ENCODE measurements at regions not wholly inside any gene's neighbourhood (a gene's known extent, or its start where the extent isn't known, plus 50 kb on each side); places are given as distances from the start of the nearest gene placed in this dataset.

GRCh38 chr11:45446434-45446833 lies 160.3 kb upstream of the SYT13 start:
- TF ChIP-seq, protein P1, sequence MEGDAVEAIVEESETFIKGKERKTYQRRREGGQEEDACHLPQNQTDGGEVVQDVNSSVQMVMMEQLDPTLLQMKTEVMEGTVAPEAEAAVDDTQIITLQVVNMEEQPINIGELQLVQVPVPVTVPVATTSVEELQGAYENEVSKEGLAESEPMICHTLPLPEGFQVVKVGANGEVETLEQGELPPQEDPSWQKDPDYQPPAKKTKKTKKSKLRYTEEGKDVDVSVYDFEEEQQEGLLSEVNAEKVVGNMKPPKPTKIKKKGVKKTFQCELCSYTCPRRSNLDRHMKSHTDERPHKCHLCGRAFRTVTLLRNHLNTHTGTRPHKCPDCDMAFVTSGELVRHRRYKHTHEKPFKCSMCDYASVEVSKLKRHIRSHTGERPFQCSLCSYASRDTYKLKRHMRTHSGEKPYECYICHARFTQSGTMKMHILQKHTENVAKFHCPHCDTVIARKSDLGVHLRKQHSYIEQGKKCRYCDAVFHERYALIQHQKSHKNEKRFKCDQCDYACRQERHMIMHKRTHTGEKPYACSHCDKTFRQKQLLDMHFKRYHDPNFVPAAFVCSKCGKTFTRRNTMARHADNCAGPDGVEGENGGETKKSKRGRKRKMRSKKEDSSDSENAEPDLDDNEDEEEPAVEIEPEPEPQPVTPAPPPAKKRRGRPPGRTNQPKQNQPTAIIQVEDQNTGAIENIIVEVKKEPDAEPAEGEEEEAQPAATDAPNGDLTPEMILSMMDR (IDR thresholded peaks at IDR 0.05) = no peak
- TF ChIP-seq POLR2A (IDR thresholded peaks at IDR 0.05) = no peak

Measured in uterus (tissue), 2 donors.